ENCODE measurements at regions not wholly inside any gene's neighbourhood (a gene's known extent, or its start where the extent isn't known, plus 50 kb on each side); places are given as distances from the start of the nearest gene placed in this dataset.

GRCh38 chr10:10307551-10307950, 710.1 kb upstream of the CELF2 start:
- H3K4me3 ChIP-seq (ENCODE audit: low read length in 2 of 2), result no peak overlapping the region
- no peaks in the 10 kb centered on the region for H3K27me3 ChIP-seq (ENCODE audit: control insufficient read depth in 1 of 2, insufficient read depth in 2 of 2, low read length in 2 of 2)
- no peaks in the 10 kb centered on the region for H3K9me3 ChIP-seq (ENCODE audit: control insufficient read depth in 2 of 2, low read length in 2 of 2)
- H3K36me3 ChIP-seq (ENCODE audit: control insufficient read depth in 2 of 2, insufficient read depth in 2 of 2, low read length in 2 of 2), result no peaks in the 10 kb centered on the region
- H3K4me1 ChIP-seq (ENCODE audit: control insufficient read depth, insufficient read depth, low read length), result no peaks in the 10 kb centered on the region
- no peak overlapping the region for H3K9ac ChIP-seq (ENCODE audit: low read length in 2 of 2)
- H3K27ac ChIP-seq (ENCODE audit: low read length), result no peak overlapping the region

DNA sequence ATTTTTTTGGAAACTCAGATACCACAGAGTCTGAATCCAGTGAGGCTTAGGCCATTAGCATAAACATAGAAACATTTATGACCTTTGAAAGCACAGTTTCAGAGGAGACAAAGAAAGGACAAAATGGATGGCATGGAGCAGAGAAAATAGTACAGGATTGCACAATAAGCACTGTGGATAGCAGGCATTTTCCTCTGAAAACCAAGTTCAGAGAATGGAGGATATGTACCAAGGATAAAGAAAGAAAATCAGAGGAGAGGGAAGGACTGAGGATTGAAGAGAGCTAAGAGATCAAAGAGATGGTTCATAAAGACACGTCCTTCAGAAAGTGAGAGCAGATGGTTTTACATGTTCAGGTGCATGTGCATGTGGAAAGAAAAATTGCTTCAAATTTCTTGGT, 707.2 kb upstream of the CELF2 start:
- Histone ChIP-seq H3K9ac (ENCODE audit: low read length in 2 of 2) (no peak overlapping the region), H3K27me3 (ENCODE audit: control insufficient read depth in 1 of 2, insufficient read depth in 2 of 2, low read length in 2 of 2) (no peaks in the 10 kb centered on the region), H3K36me3 (ENCODE audit: control insufficient read depth in 2 of 2, insufficient read depth in 2 of 2, low read length in 2 of 2) (no peaks in the 10 kb centered on the region), H3K4me1 (ENCODE audit: control insufficient read depth, insufficient read depth, low read length) (no peaks in the 10 kb centered on the region), H3K27ac (ENCODE audit: low read length) (no peak overlapping the region), H3K4me3 (ENCODE audit: low read length in 2 of 2) (no peak overlapping the region), H3K9me3 (ENCODE audit: control insufficient read depth in 2 of 2, low read length in 2 of 2) (no peaks in the 10 kb centered on the region)

DNA sequence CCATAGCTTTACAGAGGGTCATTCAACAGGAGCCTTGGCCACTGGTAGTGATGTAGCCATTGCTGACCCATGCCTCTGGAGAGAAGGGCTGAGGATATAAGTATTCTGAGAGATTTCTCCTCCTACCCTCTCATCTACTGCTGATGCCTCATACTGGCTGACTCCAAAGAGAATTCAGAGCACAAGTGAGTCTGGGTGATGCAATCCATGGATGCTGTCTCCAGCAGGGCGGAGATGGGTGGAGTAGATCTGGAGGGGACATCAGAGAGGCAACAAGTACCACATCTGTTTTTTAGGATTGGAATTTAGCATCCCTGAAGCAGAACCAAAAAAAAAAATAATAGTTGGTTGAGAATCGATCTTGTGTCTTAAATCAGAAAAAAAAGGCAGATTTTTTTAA, 705.7 kb upstream of the CELF2 start:
- H3K9me3 ChIP-seq (ENCODE audit: control insufficient read depth in 2 of 2, low read length in 2 of 2), result no peaks in the 10 kb centered on the region
- no peak overlapping the region for H3K27ac ChIP-seq (ENCODE audit: low read length)
- no peak overlapping the region for H3K4me3 ChIP-seq (ENCODE audit: low read length in 2 of 2)
- H3K27me3 ChIP-seq (ENCODE audit: control insufficient read depth in 1 of 2, insufficient read depth in 2 of 2, low read length in 2 of 2), result no peaks in the 10 kb centered on the region
- H3K36me3 ChIP-seq (ENCODE audit: control insufficient read depth in 2 of 2, insufficient read depth in 2 of 2, low read length in 2 of 2), result no peaks in the 10 kb centered on the region
- no peak overlapping the region for H3K9ac ChIP-seq (ENCODE audit: low read length in 2 of 2)
- H3K4me1 ChIP-seq (ENCODE audit: control insufficient read depth, insufficient read depth, low read length), result no peaks in the 10 kb centered on the region

DNA sequence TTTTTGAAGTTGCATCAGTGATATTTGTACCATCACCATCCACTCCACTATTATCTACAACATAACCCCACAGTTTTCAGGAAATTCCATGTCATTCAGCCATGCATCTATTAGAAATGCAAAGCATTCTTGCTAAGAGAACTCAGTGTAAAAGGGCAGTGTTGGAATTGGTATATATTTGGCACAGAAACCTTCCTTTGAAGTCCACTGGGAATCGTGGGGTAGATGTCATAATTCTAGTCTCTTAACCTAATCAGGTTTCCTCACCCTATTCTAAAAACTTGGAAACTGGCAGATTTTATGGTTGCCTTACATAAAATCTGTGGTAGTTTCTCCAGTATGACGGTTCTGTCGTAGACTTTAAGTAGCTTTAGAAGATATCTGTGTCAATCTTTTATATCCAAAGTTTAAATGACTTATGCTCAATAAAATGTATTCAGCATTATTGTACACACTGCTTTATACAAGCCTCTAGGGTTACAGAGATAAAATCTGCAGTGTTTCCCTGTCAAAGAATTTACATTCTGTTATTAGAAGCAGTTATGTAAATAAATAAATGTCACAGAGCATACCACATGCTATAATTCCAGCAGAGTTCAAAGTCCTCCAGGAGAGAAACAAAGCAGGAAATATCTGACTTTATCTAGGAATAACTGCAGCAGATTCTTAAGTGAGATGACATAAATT, 704.4 kb upstream of the CELF2 start:
- Histone ChIP-seq H3K9me3 (ENCODE audit: control insufficient read depth in 2 of 2, low read length in 2 of 2) (no peaks in the 10 kb centered on the region), H3K36me3 (ENCODE audit: control insufficient read depth in 2 of 2, insufficient read depth in 2 of 2, low read length in 2 of 2) (no peaks in the 10 kb centered on the region), H3K4me3 (ENCODE audit: low read length in 2 of 2) (no peak overlapping the region), H3K27me3 (ENCODE audit: control insufficient read depth in 1 of 2, insufficient read depth in 2 of 2, low read length in 2 of 2) (no peaks in the 10 kb centered on the region), H3K4me1 (ENCODE audit: control insufficient read depth, insufficient read depth, low read length) (no peaks in the 10 kb centered on the region), H3K27ac (ENCODE audit: low read length) (no peak overlapping the region), H3K9ac (ENCODE audit: low read length in 2 of 2) (no peak overlapping the region)

DNA sequence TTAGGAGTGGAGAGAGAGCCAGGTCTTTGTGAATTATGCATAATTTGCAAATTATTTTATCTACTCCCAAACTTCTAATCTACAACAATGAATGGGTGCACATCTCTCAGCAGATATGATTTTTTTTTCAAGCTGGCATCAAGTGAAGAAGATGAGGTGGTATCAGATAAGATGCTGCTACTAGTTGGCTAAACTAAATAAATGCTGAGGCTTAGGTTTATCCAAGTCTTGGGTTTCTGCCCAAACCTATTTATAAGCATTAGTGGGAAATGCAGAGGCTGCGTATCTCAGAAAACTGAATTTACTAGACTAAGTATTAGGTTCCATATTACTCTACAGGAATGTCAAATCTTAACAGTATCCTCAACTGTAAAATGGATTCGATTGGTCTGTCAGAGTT, 703.0 kb upstream of the CELF2 start:
- H3K27ac ChIP-seq (ENCODE audit: low read length), result no peak overlapping the region
- H3K9me3 ChIP-seq (ENCODE audit: control insufficient read depth in 2 of 2, low read length in 2 of 2), result no peaks in the 10 kb centered on the region
- no peak overlapping the region for H3K4me3 ChIP-seq (ENCODE audit: low read length in 2 of 2)
- no peaks in the 10 kb centered on the region for H3K27me3 ChIP-seq (ENCODE audit: control insufficient read depth in 1 of 2, insufficient read depth in 2 of 2, low read length in 2 of 2)
- H3K4me1 ChIP-seq (ENCODE audit: control insufficient read depth, insufficient read depth, low read length), result no peaks in the 10 kb centered on the region
- H3K9ac ChIP-seq (ENCODE audit: low read length in 2 of 2), result no peak overlapping the region
- H3K36me3 ChIP-seq (ENCODE audit: control insufficient read depth in 2 of 2, insufficient read depth in 2 of 2, low read length in 2 of 2), result no peaks in the 10 kb centered on the region

- no peaks in the 10 kb centered on the region for H3K36me3 ChIP-seq (ENCODE audit: control insufficient read depth in 2 of 2, insufficient read depth in 2 of 2, low read length in 2 of 2)
- H3K9me3 ChIP-seq (ENCODE audit: control insufficient read depth in 2 of 2, low read length in 2 of 2), result no peaks in the 10 kb centered on the region
- no peaks in the 10 kb centered on the region for H3K4me1 ChIP-seq (ENCODE audit: control insufficient read depth, insufficient read depth, low read length)
- H3K27me3 ChIP-seq (ENCODE audit: control insufficient read depth in 1 of 2, insufficient read depth in 2 of 2, low read length in 2 of 2), result no peaks in the 10 kb centered on the region
- no peak overlapping the region for H3K27ac ChIP-seq (ENCODE audit: low read length)
- H3K9ac ChIP-seq (ENCODE audit: low read length in 2 of 2), result no peak overlapping the region
- no peak overlapping the region for H3K4me3 ChIP-seq (ENCODE audit: low read length in 2 of 2)
Measured at GRCh38 chr10:10315989-10316388, 701.7 kb upstream of the CELF2 start.

GRCh38 chr10:10317151-10317550, 700.5 kb upstream of the CELF2 start:
- Histone ChIP-seq H3K4me3 (ENCODE audit: low read length in 2 of 2) (no peak overlapping the region), H3K27me3 (ENCODE audit: control insufficient read depth in 1 of 2, insufficient read depth in 2 of 2, low read length in 2 of 2) (no peaks in the 10 kb centered on the region), H3K4me1 (ENCODE audit: control insufficient read depth, insufficient read depth, low read length) (no peaks in the 10 kb centered on the region), H3K9me3 (ENCODE audit: control insufficient read depth in 2 of 2, low read length in 2 of 2) (no peaks in the 10 kb centered on the region), H3K27ac (ENCODE audit: low read length) (no peak overlapping the region), H3K9ac (ENCODE audit: low read length in 2 of 2) (no peak overlapping the region), H3K36me3 (ENCODE audit: control insufficient read depth in 2 of 2, insufficient read depth in 2 of 2, low read length in 2 of 2) (no peaks in the 10 kb centered on the region)

- Histone ChIP-seq H3K36me3 (ENCODE audit: control insufficient read depth in 2 of 2, insufficient read depth in 2 of 2, low read length in 2 of 2) (no peaks in the 10 kb centered on the region), H3K4me3 (ENCODE audit: low read length in 2 of 2) (no peak overlapping the region), H3K9me3 (ENCODE audit: control insufficient read depth in 2 of 2, low read length in 2 of 2) (no peaks in the 10 kb centered on the region), H3K27ac (ENCODE audit: low read length) (no peak overlapping the region), H3K4me1 (ENCODE audit: control insufficient read depth, insufficient read depth, low read length) (no peaks in the 10 kb centered on the region), H3K9ac (ENCODE audit: low read length in 2 of 2) (no peak overlapping the region), H3K27me3 (ENCODE audit: control insufficient read depth in 1 of 2, insufficient read depth in 2 of 2, low read length in 2 of 2) (no peaks in the 10 kb centered on the region)
Measured at GRCh38 chr10:10318856-10319255, 698.8 kb upstream of the CELF2 start.

DNA sequence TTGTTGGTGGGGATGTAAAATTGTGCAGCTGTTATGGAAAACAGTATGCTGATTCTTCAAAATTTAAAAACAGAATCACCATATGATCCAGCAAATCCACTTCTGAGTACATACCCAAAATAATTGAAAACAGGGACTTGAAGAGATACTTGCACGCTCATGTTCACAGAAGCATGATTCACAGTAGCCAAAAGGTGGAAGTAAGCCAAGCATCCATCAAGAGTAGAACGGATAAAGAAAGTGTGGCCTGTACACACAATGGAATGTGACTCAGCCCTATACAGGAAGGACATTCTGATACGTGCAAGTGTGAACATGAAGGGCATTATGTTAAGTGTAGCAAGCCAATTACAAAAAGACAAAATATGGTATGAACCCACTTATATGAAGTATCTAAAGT, 696.7 kb upstream of the CELF2 start:
- Histone ChIP-seq H3K27ac (ENCODE audit: low read length) (no peak overlapping the region), H3K4me3 (ENCODE audit: low read length in 2 of 2) (no peak overlapping the region), H3K4me1 (ENCODE audit: control insufficient read depth, insufficient read depth, low read length) (no peaks in the 10 kb centered on the region), H3K36me3 (ENCODE audit: control insufficient read depth in 2 of 2, insufficient read depth in 2 of 2, low read length in 2 of 2) (no peaks in the 10 kb centered on the region), H3K27me3 (ENCODE audit: control insufficient read depth in 1 of 2, insufficient read depth in 2 of 2, low read length in 2 of 2) (no peaks in the 10 kb centered on the region), H3K9me3 (ENCODE audit: control insufficient read depth in 2 of 2, low read length in 2 of 2) (no peaks in the 10 kb centered on the region), H3K9ac (ENCODE audit: low read length in 2 of 2) (no peak overlapping the region)

DNA sequence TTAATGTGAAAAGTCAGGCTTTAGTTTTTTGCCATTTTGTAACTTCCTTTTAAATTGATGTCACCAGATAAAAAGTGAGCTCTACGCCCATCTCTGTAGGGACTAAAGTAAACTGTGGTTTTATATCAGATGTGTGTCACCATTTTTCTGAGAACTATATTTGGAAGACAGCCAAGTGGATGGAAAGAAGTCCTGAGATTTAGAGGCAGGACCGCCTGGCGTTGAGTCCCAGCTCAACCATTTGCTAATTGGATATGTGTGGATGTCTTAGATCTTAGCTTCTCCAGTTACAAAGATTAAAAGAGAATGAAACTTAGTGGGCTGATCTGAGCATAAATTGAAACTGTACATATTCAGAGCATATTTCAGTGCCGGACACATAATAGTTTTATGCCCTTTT, 691.6 kb upstream of the CELF2 start:
- Histone ChIP-seq H3K4me3 (ENCODE audit: low read length in 2 of 2) (no peak overlapping the region), H3K9ac (ENCODE audit: low read length in 2 of 2) (no peak overlapping the region), H3K36me3 (ENCODE audit: control insufficient read depth in 2 of 2, insufficient read depth in 2 of 2, low read length in 2 of 2) (no peaks in the 10 kb centered on the region), H3K9me3 (ENCODE audit: control insufficient read depth in 2 of 2, low read length in 2 of 2) (no peaks in the 10 kb centered on the region), H3K27ac (ENCODE audit: low read length) (no peak overlapping the region), H3K27me3 (ENCODE audit: control insufficient read depth in 1 of 2, insufficient read depth in 2 of 2, low read length in 2 of 2) (no peaks in the 10 kb centered on the region), H3K4me1 (ENCODE audit: control insufficient read depth, insufficient read depth, low read length) (no peaks in the 10 kb centered on the region)

- Histone ChIP-seq H3K4me3 (ENCODE audit: low read length in 2 of 2) (no peak overlapping the region), H3K27ac (ENCODE audit: low read length) (no peak overlapping the region), H3K4me1 (ENCODE audit: control insufficient read depth, insufficient read depth, low read length) (no peaks in the 10 kb centered on the region), H3K36me3 (ENCODE audit: control insufficient read depth in 2 of 2, insufficient read depth in 2 of 2, low read length in 2 of 2) (no peaks in the 10 kb centered on the region), H3K27me3 (ENCODE audit: control insufficient read depth in 1 of 2, insufficient read depth in 2 of 2, low read length in 2 of 2) (no peaks in the 10 kb centered on the region), H3K9me3 (ENCODE audit: control insufficient read depth in 2 of 2, low read length in 2 of 2) (no peaks in the 10 kb centered on the region), H3K9ac (ENCODE audit: low read length in 2 of 2) (no peak overlapping the region)
Measured at GRCh38 chr10:10327934-10328333, 689.7 kb upstream of the CELF2 start.
